GM19025 (cell line): ENCODE measurements at regions not wholly inside any gene's neighbourhood (a gene's known extent, or its start where the extent isn't known, plus 50 kb on each side); places are given as distances from the start of the nearest gene placed in this dataset.

Source experiments
- ATAC-seq: cut with Tn5 transposase; IDR thresholded peaks from one replicate; pipeline ENCODE4 v1.9.1; 2021; ENCODE audit warnings: mild to moderate bottlenecking, low read depth, moderate library complexity; ENCODE audit not compliant: unreplicated experiment

DNA sequence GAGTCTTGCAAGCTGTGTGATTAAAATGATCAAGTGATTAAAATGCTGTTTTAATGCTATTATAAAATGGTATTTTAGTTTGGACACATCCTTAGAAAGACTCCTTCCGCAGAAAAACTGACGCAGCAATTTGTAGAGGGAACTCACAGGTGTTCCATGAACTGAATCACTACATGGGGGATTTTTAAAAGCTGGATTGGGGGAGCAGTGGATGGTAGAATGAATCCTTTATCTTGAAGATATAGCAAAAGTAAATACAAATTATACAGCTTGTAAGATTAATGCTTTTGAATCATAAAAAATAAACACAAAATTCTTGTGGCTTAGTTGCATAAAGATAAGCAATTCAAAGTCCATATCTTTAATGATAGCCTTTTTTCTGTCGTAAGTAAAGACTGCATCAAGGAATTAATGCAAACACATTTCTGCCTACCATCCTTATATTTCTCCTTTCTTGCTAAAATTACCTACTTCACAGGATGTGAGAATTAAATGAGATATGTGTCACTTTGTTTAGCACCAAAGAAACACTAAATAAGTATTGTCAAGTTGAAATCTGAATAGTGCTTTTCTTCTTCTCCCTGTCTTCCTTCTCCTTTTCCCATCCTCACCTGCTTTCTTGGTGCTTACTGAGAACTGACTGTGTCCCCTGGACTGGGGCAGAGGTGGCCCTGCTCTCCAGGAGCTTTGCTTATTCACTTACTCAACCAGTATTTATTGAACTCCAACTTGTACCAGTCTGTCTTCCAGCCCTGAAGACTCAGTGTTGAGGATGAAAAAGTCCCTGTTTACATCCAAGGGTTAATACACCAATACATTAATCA is 61.5 kb upstream of the F3 start:
- no peak for ATAC-seq

DNA sequence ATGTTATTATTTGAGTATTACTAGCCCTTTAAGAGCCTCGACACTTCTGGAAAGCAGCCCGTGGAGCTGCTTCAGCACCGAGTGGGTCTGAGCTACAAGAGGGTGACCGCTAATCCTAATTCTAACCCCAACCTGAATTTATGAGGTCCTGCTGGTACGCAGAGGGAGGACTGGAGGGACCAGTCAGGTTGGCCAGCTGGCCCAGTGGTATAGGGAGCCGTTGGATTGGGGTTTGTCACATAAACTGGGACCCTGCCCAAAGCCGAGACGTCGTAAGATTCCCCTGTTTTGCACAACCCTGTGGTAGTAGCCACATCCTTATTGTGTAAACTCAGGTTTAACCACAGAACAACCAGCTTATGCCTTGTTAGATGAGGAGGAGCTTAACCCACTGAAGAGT is 60.8 kb upstream of the F3 start:
- no peak for ATAC-seq

DNA sequence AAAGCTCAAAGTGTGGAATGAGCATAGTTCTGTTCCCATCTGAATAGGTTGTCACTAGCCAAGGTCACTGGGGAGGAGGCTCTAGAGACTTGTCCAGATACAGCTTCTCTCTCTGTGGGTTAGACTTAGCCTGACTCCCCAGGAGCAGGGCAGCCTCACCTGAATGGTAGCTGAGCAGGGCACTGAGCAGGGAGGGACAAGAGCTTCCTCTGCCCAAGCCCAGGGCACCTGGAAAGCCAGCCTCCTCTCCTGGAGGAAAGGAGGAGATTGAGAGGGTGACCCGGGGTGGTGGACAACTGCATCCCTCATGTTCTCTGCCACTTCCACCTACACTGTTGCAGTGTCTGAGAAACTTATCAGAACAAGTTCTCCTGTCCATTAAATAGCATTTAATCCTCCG is 59.0 kb upstream of the F3 start:
- ATAC-seq = no peak

DNA sequence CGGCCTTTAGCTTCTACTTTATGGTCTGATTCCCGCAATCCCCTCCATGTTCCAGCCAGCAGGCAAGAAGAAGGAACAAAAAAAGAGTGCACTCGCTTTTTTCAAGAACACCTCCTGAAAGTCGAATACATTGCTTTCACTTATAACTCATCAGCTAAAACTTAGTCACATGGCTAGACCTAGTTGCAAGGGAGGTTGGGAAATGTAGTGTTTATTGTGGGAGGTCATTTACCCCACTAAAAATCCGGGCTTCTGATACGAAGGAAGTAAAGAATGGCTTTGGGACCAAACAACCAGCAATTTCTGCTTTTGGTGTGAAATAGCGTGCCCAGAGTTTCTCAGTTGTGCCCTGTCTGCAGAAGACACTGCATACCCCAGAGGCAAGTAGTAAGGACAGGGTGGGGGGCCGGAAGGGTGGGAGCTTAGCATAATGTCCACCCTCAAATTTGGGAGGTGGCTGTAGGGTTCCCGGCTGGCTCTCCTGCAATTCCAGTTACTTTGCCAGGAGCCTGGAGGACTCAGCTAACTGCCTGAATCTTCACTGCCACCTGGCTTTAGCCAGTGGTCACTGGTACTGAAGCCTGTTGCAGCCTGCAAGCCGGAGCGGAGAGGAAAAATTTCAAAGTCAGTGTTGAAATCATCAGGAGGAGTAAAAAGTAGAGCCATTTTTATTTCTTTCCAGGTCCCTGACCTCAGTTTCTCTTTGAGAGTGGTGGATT is 57.7 kb upstream of the F3 start:
- no peak for ATAC-seq

DNA sequence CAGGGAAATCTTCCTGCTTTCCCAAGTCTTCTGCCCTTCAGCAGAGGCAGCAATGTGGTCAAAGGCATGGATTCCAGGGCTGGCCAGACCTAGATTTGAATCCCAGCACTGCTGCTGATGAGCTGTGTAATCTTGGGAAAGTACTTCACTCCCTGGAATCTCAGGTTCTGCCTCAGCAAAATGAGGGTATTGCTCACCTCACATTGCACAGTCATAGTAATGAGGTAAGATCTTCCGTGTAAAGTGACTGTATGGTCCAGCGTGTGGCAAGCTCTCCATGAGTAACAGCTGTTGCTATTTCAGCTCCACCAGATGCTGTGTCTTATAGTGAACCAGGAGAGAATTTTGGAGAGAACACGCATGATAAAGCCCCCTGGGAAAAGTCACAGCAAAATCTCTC is 56.1 kb upstream of the F3 start:
- no peak for ATAC-seq

DNA sequence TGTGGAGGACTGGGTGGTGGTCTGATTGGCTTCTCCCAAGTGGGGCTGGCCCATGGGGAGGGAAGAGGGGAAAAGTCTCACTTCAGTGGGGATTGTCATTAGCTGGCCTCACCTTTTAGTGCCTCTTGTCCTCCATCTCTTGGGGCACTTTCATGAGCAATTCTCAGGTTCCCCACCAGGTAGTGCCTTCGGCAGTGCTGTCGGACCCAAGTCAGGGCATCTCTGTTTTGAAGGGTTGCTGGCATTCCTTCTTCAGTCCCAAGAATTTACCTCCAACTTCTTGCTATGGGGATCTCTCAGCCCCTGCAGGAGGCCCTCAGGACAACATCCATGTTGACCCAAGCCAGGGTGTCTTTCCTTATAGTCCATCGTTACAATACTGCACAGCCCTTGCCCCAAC is 54.7 kb upstream of the F3 start:
- ATAC-seq = no peak

DNA sequence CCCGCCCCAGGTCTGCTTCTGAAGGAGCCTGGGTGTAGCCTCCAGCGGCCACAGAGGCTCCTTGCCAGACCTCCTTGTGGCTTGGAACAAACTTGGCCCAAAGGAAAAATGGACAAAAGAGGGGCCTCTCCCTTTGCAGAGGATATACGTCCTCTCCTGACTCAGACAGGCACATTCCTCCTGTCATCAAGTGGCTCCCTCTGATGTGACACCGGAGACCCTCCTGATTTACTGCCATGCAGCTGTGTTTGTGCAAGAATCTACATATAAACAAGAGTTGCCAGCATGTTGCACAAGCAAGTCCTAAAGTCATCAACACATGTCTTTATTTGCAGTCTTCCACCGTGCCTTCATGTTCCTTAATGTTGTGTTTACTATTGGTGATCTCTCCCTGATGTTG is 54.1 kb upstream of the F3 start:
- no peak for ATAC-seq

DNA sequence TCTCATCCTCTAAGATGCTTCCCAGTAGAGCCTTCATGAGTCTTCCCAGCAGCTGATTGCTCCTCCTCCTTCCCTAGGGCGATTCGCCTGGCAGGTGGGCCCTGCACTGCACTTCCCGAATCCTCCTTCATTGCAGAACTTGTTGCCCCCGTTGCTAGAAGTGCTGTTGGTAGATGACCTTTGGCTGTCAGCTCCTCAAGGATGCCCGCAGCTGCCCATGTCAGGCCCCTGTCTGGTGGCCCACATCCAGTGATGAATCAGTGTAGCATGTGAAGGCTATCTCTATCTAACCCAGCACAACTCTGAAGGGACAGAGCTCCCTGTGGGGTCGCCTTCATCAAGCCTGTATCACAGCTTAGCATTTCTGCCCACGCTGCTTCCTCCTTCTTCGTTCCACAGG is 52.1 kb upstream of the F3 start:
- no peak for ATAC-seq

DNA sequence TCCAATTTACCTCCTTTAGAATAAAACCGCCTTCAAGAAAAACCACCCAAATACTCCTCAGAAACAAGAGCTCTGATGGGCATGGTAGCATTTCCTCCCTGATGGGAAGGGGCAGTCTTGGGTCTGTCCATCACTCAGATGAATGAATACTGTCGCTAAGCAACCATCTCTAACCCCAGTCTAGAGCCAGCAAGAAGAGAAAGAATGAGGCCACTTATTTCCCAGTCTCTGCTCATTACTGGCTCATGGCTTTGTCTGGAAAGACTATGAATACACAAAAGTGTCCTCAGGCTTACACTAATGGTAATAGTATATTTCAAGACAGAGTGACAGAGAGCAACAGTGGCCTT is 51.0 kb upstream of the F3 start:
- no peak for ATAC-seq

DNA sequence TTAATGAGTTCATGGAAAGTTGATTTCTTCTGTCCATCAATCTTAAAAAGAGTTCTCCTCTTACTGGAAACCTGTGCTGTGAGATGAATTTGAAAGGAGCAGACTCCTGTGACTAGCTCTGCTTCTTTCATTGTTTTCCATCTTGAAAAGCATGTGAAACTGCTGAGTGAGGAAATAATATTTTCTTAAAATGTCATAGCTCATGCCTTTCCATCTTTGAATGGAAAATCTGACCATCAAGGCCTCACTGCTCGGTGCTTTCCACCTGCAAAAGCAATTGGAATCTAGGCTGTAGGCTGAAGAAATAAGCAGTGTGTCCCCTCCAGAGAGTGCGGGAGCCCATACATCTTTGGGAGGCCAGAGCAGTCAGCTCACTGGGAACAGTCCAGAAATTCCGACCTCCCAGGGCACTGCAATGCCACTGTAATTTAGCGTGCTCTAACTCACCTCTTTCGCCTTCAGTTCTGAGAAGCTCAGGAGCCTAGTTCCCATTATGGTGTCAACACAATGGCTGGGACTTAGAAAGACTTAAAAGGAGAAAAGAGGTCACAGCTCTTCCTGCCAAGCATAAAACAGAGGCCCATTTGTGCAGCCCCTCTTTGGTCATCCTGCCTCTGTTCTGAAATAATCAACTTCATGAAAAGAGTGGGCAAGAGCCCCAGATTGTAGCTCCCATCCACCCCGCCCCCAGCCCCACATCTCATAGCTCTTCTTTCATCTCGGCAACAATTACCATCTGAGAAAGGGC is 50.4 kb upstream of the F3 start:
- no peak for ATAC-seq
